Thoracic aorta (tissue), 2 donors: ENCODE measurements at regions not wholly inside any gene's neighbourhood (a gene's known extent, or its start where the extent isn't known, plus 50 kb on each side); places are given as distances from the start of the nearest gene placed in this dataset.

ENCODE experiments used
- ATAC-seq: fragments of 150-250 bp; one replicate; pipeline ENCODE4 v1.8.0; 2017; ENCODE audit warnings: low read depth; ENCODE audit not compliant: insufficient number of reproducible peaks, low FRiP score
- DNase-seq: peaks from one replicate; pipeline ENCODE4 v3.0.0-alpha.2; 2020; ENCODE audit warnings: low spot score
- H3K27ac ChIP-seq, 2 donors: fragments of 200-600 bp; sonication (generic); 1 replicate in 1 of 2; 2 replicates in 1 of 2; pipeline ENCODE4 v1.5.1; 2016; ENCODE audit warnings: mild to moderate bottlenecking in 2 of 2, moderate library complexity in 2 of 2
- H3K27me3 ChIP-seq: fragments of 200-600 bp; sonication (generic); replicated peaks from 2 replicates; pipeline ENCODE4 v1.6.0; 2016; ENCODE audit warnings: mild to moderate bottlenecking; ENCODE audit not compliant: insufficient read depth
- H3K36me3 ChIP-seq: fragments of 200-600 bp; sonication (generic); one replicate; pipeline ENCODE4 v1.5.1; 2016
- H3K4me1 ChIP-seq, 2 donors: fragments of 200-600 bp; sonication (generic); 1 replicate in 1 of 2; 2 replicates in 1 of 2; pipeline versions ENCODE4 v1.5.1 to v1.6.0; 2016; ENCODE audit warnings: low read depth in 2 of 2, mild to moderate bottlenecking in 1 of 2; ENCODE audit not compliant: control insufficient read depth in 1 of 2
- H3K4me3 ChIP-seq: fragments of 200-600 bp; sonication (generic); 2 replicates; pipeline ENCODE4 v1.5.1; 2016; ENCODE audit warnings: mild to moderate bottlenecking
- H3K9me3 ChIP-seq: fragments of 200-600 bp; sonication (generic); 2 replicates; pipeline ENCODE4 v1.5.1; 2016
- TF ChIP-seq, protein P1 (sequence below): fragments of 200-600 bp; sonication (generic); IDR thresholded peaks from one replicate; pipeline ENCODE4 v1.5.1; 2019; ENCODE audit warnings: antibody characterized with exemption

DNA sequence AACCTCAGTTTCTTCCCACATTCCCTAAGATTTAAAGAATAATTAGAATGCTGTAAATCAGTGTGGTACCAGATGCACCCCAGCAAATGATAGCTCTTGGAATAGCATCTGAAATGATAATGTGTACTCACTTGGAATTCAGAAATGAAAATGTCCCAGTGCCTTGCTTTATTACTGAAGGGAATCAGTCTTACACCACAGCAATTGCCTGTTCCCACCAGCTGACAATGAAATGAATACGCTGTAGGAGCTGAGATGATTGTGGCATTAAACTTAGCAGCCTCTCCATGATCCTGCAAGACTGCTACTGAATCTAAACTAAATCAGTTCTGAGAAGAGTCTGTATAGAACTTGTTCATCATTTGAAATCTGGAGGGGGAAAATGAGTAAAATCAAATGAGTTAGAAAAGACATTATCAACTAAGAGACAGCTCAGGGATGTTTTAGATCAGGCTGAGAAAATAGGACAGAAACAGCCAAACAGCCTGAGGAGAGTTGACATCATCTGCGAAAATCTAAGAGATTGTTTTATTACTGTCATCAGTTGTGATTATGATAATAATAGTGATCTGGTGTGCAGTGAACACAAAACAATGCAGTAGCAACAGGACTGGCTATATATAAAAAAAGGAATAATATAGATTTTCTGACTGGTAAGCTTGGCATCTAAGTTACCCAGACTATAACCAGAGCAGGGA, 108.6 kb upstream of the SLC13A1 start:
- Histone ChIP-seq H3K36me3 (no peaks in the 10 kb centered on the region), H3K27ac (no peak overlapping the region), H3K27me3 (no peaks in the 10 kb centered on the region), H3K4me3 (no peak overlapping the region), H3K4me1 (no peaks in the 10 kb centered on the region), H3K9me3 (no peaks in the 10 kb centered on the region)
- no peak for ATAC-seq
- DNase-seq = no peak
- TF ChIP-seq, protein P1, sequence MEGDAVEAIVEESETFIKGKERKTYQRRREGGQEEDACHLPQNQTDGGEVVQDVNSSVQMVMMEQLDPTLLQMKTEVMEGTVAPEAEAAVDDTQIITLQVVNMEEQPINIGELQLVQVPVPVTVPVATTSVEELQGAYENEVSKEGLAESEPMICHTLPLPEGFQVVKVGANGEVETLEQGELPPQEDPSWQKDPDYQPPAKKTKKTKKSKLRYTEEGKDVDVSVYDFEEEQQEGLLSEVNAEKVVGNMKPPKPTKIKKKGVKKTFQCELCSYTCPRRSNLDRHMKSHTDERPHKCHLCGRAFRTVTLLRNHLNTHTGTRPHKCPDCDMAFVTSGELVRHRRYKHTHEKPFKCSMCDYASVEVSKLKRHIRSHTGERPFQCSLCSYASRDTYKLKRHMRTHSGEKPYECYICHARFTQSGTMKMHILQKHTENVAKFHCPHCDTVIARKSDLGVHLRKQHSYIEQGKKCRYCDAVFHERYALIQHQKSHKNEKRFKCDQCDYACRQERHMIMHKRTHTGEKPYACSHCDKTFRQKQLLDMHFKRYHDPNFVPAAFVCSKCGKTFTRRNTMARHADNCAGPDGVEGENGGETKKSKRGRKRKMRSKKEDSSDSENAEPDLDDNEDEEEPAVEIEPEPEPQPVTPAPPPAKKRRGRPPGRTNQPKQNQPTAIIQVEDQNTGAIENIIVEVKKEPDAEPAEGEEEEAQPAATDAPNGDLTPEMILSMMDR = no peak

DNA sequence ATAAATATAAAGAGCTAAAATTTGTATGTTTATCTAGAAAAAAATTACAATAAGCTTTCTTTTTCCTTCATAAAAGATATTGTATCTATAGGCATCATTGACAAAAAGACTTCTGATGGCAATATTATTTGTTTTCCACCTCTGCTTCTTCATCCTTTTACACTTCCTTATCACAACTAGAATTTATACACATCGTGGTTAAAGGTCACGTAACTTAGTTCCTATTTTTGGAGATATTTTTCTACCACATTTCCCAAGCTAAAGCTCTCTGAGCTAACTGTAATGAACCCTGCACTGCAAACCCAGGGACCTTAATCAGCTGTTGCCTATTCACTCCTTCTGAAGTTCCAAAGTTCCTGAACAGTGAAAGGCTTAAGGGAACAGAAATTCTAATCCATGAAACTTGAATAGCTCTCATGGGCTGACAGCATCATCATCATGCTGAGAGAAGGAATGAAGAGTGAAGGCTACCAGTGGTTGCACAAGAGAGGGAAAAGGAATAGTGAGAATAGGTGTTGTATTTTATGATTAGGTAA, 106.1 kb upstream of the SLC13A1 start:
- no peak overlapping the region for H3K4me3 ChIP-seq
- no peaks in the 10 kb centered on the region for H3K4me1 ChIP-seq
- ATAC-seq (no peak), DNase-seq (no peak)
- H3K36me3 ChIP-seq = no peaks in the 10 kb centered on the region
- no peaks in the 10 kb centered on the region for H3K27me3 ChIP-seq
- TF ChIP-seq, protein P1 = no peak
- H3K9me3 ChIP-seq = no peaks in the 10 kb centered on the region
- no peak overlapping the region for H3K27ac ChIP-seq

DNA sequence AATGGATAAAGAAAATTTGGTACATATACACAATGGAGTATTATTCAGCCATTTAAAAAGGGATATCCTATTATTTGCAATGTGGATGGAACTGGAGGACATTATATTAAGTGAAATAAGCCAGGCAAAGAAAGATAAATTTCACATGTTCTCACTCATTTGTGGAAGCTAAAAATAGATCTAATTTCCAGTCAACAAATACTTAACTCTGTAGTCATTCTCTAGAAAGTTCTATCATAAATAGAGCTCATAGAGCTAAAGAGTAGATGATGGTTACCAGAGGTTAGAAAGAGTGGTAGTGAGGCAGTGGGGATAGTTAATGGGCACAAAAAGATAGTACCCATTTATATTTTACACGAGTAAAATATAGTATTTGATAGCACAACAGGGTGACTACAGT, 104.2 kb upstream of the SLC13A1 start:
- Histone ChIP-seq H3K4me3 (no peak overlapping the region), H3K36me3 (no peaks in the 10 kb centered on the region), H3K27ac (no peak overlapping the region), H3K9me3 (no peaks in the 10 kb centered on the region), H3K27me3 (no peaks in the 10 kb centered on the region), H3K4me1 (no peaks in the 10 kb centered on the region)
- no peak for ATAC-seq
- DNase-seq = no peak
- TF ChIP-seq, protein P1 = no peak

DNA sequence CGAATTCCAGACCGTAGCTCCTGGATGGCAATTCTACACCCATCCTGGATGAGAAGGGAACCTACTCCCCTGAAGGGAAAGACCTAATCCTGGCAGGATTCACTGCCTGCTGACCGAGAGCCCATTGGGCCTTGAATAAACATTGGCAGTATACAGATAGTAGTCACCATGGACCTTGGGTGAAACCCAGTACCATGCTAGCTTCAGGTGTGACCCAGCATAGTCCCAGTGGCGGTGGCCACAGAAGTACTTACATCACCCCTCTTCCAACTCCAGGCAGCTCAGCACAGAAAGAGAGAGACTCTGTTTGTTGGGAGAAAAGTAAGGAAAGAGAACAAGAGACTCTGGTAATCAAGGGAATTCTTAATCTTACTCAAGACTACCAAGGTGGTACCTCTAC, 97.2 kb upstream of the SLC13A1 start:
- no peak for ATAC-seq
- H3K9me3 ChIP-seq = no peaks in the 10 kb centered on the region

DNA sequence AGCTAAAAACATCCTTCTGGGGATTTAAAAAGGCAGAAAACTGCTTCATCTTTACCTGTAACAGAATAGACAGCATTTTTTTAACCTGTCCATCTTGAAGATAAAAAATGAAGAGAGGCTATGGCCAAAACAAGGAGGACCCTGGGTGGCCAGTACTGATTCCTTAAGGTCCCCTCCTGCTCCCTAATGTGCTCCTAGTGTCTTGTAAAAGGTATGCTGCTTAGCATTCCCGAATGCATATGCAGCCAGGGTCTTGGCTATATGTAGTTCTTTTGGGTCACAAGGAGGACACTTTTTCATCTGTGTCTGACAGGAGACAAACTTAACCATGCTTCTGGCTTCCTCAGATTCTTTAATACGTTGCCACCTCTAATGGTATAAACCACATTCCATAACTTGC, 93.9 kb upstream of the SLC13A1 start:
- Histone ChIP-seq H3K36me3 (no peaks in the 10 kb centered on the region), H3K27me3 (no peaks in the 10 kb centered on the region), H3K27ac (no peak overlapping the region), H3K4me1 (no peaks in the 10 kb centered on the region), H3K9me3 (no peaks in the 10 kb centered on the region), H3K4me3 (no peak overlapping the region)
- no peak for ATAC-seq
- TF ChIP-seq, protein P1 = no peak
- no peak for DNase-seq

More for the DNA sequence above, 97.2 kb upstream of the SLC13A1 start:
- no peaks in the 10 kb centered on the region for H3K27me3 ChIP-seq
- no peak overlapping the region for H3K4me3 ChIP-seq
- no peak for DNase-seq
- TF ChIP-seq, protein P1 = no peak
- H3K4me1 ChIP-seq = no peaks in the 10 kb centered on the region
- no peaks in the 10 kb centered on the region for H3K36me3 ChIP-seq
- H3K27ac ChIP-seq = no peak overlapping the region
